ENCODE measurements at regions not wholly inside any gene's neighbourhood (a gene's known extent, or its start where the extent isn't known, plus 50 kb on each side); places are given as distances from the start of the nearest gene placed in this dataset.

- H3K9me3 ChIP-seq (ENCODE audit: control insufficient read depth, insufficient read depth, low read depth, low read length) = no peaks in the 10 kb centered on the region
- no peak overlapping the region for H3K4me2 ChIP-seq (ENCODE audit: extremely low read depth, insufficient read depth, low read length)
- H2AFZ ChIP-seq (ENCODE audit: low read length) = no peak overlapping the region
- no peak for DNase-seq (ENCODE audit: low read depth in 2 of 2)
- H3K27ac ChIP-seq (ENCODE audit: insufficient read depth, low read length) = no peak overlapping the region
- TF ChIP-seq EZH2 (IDR thresholded peaks at IDR 0.05; ENCODE audit: low read length, missing control alignments) (no peak), CTCF (conservative IDR thresholded peaks at IDR 0.05 in 1 of 2, IDR thresholded peaks at IDR 0.05 in 1 of 2; ENCODE audit: low read depth in 1 of 2, low read length in 2 of 2) (no peak)
- H3K27me3 ChIP-seq (ENCODE audit: control insufficient read depth, insufficient read depth, low read length) = no peaks in the 10 kb centered on the region
- no peak overlapping the region for H3K9ac ChIP-seq (ENCODE audit: insufficient read depth, low read length)
- no peak overlapping the region for H3K4me3 ChIP-seq (replicated peaks in 1 of 4; ENCODE audit: control extremely low read depth in 1 of 4, insufficient read depth in 1 of 4, low read depth in 3 of 4, low read length in 4 of 4)
- H3K79me2 ChIP-seq (ENCODE audit: control insufficient read depth, insufficient read depth, low read length) = no peaks in the 10 kb centered on the region
- no peaks in the 10 kb centered on the region for H3K4me1 ChIP-seq (ENCODE audit: control insufficient read depth, extremely low read depth, insufficient read depth, low read length)
- H3K36me3 ChIP-seq (ENCODE audit: control insufficient read depth, insufficient read depth, low read length) = no peaks in the 10 kb centered on the region
- no peaks in the 10 kb centered on the region for H4K20me1 ChIP-seq (ENCODE audit: control insufficient read depth, extremely low read depth, insufficient read depth, low read length)
Measured at GRCh38 chr15:87744815-87745214, 511.7 kb downstream of the NTRK3 start.

GRCh38 chr15:87743562-87743961 lies 513.0 kb downstream of the NTRK3 start:
- no peak overlapping the region for H3K4me3 ChIP-seq (replicated peaks in 1 of 4; ENCODE audit: control extremely low read depth in 1 of 4, insufficient read depth in 1 of 4, low read depth in 3 of 4, low read length in 4 of 4)
- H3K27ac ChIP-seq (ENCODE audit: insufficient read depth, low read length) = no peak overlapping the region
- H4K20me1 ChIP-seq (ENCODE audit: control insufficient read depth, extremely low read depth, insufficient read depth, low read length) = no peaks in the 10 kb centered on the region
- no peak overlapping the region for H3K9ac ChIP-seq (ENCODE audit: insufficient read depth, low read length)
- DNase-seq (ENCODE audit: low read depth in 2 of 2) = peak in 1 of 2 donors; percentile 10
- no peaks in the 10 kb centered on the region for H3K27me3 ChIP-seq (ENCODE audit: control insufficient read depth, insufficient read depth, low read length)
- no peaks in the 10 kb centered on the region for H3K36me3 ChIP-seq (ENCODE audit: control insufficient read depth, insufficient read depth, low read length)
- no peak overlapping the region for H3K4me2 ChIP-seq (ENCODE audit: extremely low read depth, insufficient read depth, low read length)
- no peaks in the 10 kb centered on the region for H3K9me3 ChIP-seq (ENCODE audit: control insufficient read depth, insufficient read depth, low read depth, low read length)
- no peak overlapping the region for H2AFZ ChIP-seq (ENCODE audit: low read length)
- H3K4me1 ChIP-seq (ENCODE audit: control insufficient read depth, extremely low read depth, insufficient read depth, low read length) = no peaks in the 10 kb centered on the region
- no peaks in the 10 kb centered on the region for H3K79me2 ChIP-seq (ENCODE audit: control insufficient read depth, insufficient read depth, low read length)
- no peak for TF ChIP-seq CTCF (conservative IDR thresholded peaks at IDR 0.05 in 1 of 2, IDR thresholded peaks at IDR 0.05 in 1 of 2; ENCODE audit: low read depth in 1 of 2, low read length in 2 of 2)
- no peak for TF ChIP-seq EZH2 (IDR thresholded peaks at IDR 0.05; ENCODE audit: low read length, missing control alignments)

- no peaks in the 10 kb centered on the region for H3K79me2 ChIP-seq (ENCODE audit: control insufficient read depth, insufficient read depth, low read length)
- no peak for TF ChIP-seq CTCF (conservative IDR thresholded peaks at IDR 0.05 in 1 of 2, IDR thresholded peaks at IDR 0.05 in 1 of 2; ENCODE audit: low read depth in 1 of 2, low read length in 2 of 2)
- no peak for TF ChIP-seq EZH2 (IDR thresholded peaks at IDR 0.05; ENCODE audit: low read length, missing control alignments)
- H3K9ac ChIP-seq (ENCODE audit: insufficient read depth, low read length) = no peak overlapping the region
- peak in 1 of 2 donors; percentile 42 for DNase-seq (ENCODE audit: low read depth in 2 of 2)
- H3K27me3 ChIP-seq (ENCODE audit: control insufficient read depth, insufficient read depth, low read length) = no peaks in the 10 kb centered on the region
- H2AFZ ChIP-seq (ENCODE audit: low read length) = no peak overlapping the region
- no peak overlapping the region for H3K4me2 ChIP-seq (ENCODE audit: extremely low read depth, insufficient read depth, low read length)
- no peak overlapping the region for H3K4me3 ChIP-seq (replicated peaks in 1 of 4; ENCODE audit: control extremely low read depth in 1 of 4, insufficient read depth in 1 of 4, low read depth in 3 of 4, low read length in 4 of 4)
- H3K9me3 ChIP-seq (ENCODE audit: control insufficient read depth, insufficient read depth, low read depth, low read length) = no peaks in the 10 kb centered on the region
- H4K20me1 ChIP-seq (ENCODE audit: control insufficient read depth, extremely low read depth, insufficient read depth, low read length) = no peaks in the 10 kb centered on the region
- H3K4me1 ChIP-seq (ENCODE audit: control insufficient read depth, extremely low read depth, insufficient read depth, low read length) = no peaks in the 10 kb centered on the region
- no peak overlapping the region for H3K27ac ChIP-seq (ENCODE audit: insufficient read depth, low read length)
- H3K36me3 ChIP-seq (ENCODE audit: control insufficient read depth, insufficient read depth, low read length) = no peaks in the 10 kb centered on the region
Measured at GRCh38 chr15:87741350-87741749, 515.2 kb downstream of the NTRK3 start.
